Thoracic aorta (tissue), 2 donors: ENCODE measurements at regions not wholly inside any gene's neighbourhood (a gene's known extent, or its start where the extent isn't known, plus 50 kb on each side); places are given as distances from the start of the nearest gene placed in this dataset.

ENCODE experiments used
- ATAC-seq: fragments of 150-250 bp; one replicate; pipeline ENCODE4 v1.8.0; 2017; ENCODE audit warnings: low read depth; ENCODE audit not compliant: insufficient number of reproducible peaks, low FRiP score
- DNase-seq: peaks from one replicate; pipeline ENCODE4 v3.0.0-alpha.2; 2020; ENCODE audit warnings: low spot score
- H3K27ac ChIP-seq, 2 donors: fragments of 200-600 bp; sonication (generic); 1 replicate in 1 of 2; 2 replicates in 1 of 2; pipeline ENCODE4 v1.5.1; 2016; ENCODE audit warnings: mild to moderate bottlenecking in 2 of 2, moderate library complexity in 2 of 2
- H3K27me3 ChIP-seq: fragments of 200-600 bp; sonication (generic); replicated peaks from 2 replicates; pipeline ENCODE4 v1.6.0; 2016; ENCODE audit warnings: mild to moderate bottlenecking; ENCODE audit not compliant: insufficient read depth
- H3K36me3 ChIP-seq: fragments of 200-600 bp; sonication (generic); one replicate; pipeline ENCODE4 v1.5.1; 2016
- H3K4me1 ChIP-seq, 2 donors: fragments of 200-600 bp; sonication (generic); 1 replicate in 1 of 2; 2 replicates in 1 of 2; pipeline versions ENCODE4 v1.5.1 to v1.6.0; 2016; ENCODE audit warnings: low read depth in 2 of 2, mild to moderate bottlenecking in 1 of 2; ENCODE audit not compliant: control insufficient read depth in 1 of 2
- H3K4me3 ChIP-seq: fragments of 200-600 bp; sonication (generic); 2 replicates; pipeline ENCODE4 v1.5.1; 2016; ENCODE audit warnings: mild to moderate bottlenecking
- H3K9me3 ChIP-seq: fragments of 200-600 bp; sonication (generic); 2 replicates; pipeline ENCODE4 v1.5.1; 2016
- CTCF ChIP-seq: fragments of 200-600 bp; sonication (generic); IDR thresholded peaks from one replicate; pipeline ENCODE4 v1.5.1; 2019; ENCODE audit warnings: antibody characterized with exemption

- H3K9me3 ChIP-seq = no peaks in the 10 kb centered on the region
- no peaks in the 10 kb centered on the region for H3K27me3 ChIP-seq
- DNase-seq (no peak), ATAC-seq (no peak)
- no peak for TF ChIP-seq CTCF
- peaks cover 12 to 59% of the 10 kb centered on the region in 2 donors for H3K4me1 ChIP-seq
- no peak overlapping the region for H3K4me3 ChIP-seq
- no peaks in the 10 kb centered on the region for H3K36me3 ChIP-seq
- no peak overlapping the region for H3K27ac ChIP-seq
These were observed 117.2 kb upstream of the JUN start for GRCh38 chr1:58901008-58901407.

- Histone ChIP-seq H3K9me3 (no peaks in the 10 kb centered on the region), H3K27me3 (no peaks in the 10 kb centered on the region), H3K4me3 (peak overlapping the region; percentile 72), H3K4me1 (peaks cover 0 to 42% of the 10 kb centered on the region in 2 donors), H3K27ac (peak overlapping the region; percentile 90 to 93), H3K36me3 (no peaks in the 10 kb centered on the region)
- ATAC-seq (no peak), DNase-seq (no peak)
- TF ChIP-seq CTCF = no peak
These were observed 119.1 kb upstream of the JUN start for GRCh38 chr1:58902830-58903513.

- peak; percentile 89 for ATAC-seq
- peak overlapping the region; percentile 90 to 93 for H3K27ac ChIP-seq
- H3K36me3 ChIP-seq = no peaks in the 10 kb centered on the region
- H3K9me3 ChIP-seq = no peaks in the 10 kb centered on the region
- H3K27me3 ChIP-seq = no peaks in the 10 kb centered on the region
- H3K4me3 ChIP-seq = peak overlapping the region; percentile 72
- H3K4me1 ChIP-seq = peaks cover 0 to 37% of the 10 kb centered on the region in 2 donors
- no peak for TF ChIP-seq CTCF
- DNase-seq = peak; percentile 82
These were observed 119.9 kb upstream of the JUN start for GRCh38 chr1:58903514-58904298.

- TF ChIP-seq CTCF = no peak
- H3K4me1 ChIP-seq = peaks cover 0 to 29% of the 10 kb centered on the region in 2 donors
These were observed 120.7 kb upstream of the JUN start for GRCh38 chr1:58904299-58905125.

GRCh38 chr1:58905126-58905490 is 121.3 kb upstream of the JUN start:
- ATAC-seq = no peak

More at GRCh38 chr1:58904299-58905125, 120.7 kb upstream of the JUN start:
- DNase-seq (no peak), ATAC-seq (no peak)
- peak overlapping the region; percentile 72 for H3K4me3 ChIP-seq
- H3K9me3 ChIP-seq = no peaks in the 10 kb centered on the region
- no peaks in the 10 kb centered on the region for H3K27me3 ChIP-seq
- H3K27ac ChIP-seq = peak overlapping the region; percentile 90 to 93
- no peaks in the 10 kb centered on the region for H3K36me3 ChIP-seq

More at GRCh38 chr1:58905126-58905490, 121.3 kb upstream of the JUN start:
- TF ChIP-seq CTCF = no peak
- DNase-seq = no peak
- H3K27me3 ChIP-seq = no peaks in the 10 kb centered on the region
- H3K4me1 ChIP-seq = peaks cover 0 to 26% of the 10 kb centered on the region in 2 donors
- no peaks in the 10 kb centered on the region for H3K9me3 ChIP-seq
- H3K27ac ChIP-seq = no peak overlapping the region
- H3K4me3 ChIP-seq = no peak overlapping the region
- H3K36me3 ChIP-seq = no peaks in the 10 kb centered on the region
